Stimulated activated CD8-positive, alpha-beta memory T cell treated with anti-CD3 and anti-CD28 coated beads, Interleukin-2, amount 100 ng/mL, for 1 hour (primary cell): ENCODE measurements at regions not wholly inside any gene's neighbourhood (a gene's known extent, or its start where the extent isn't known, plus 50 kb on each side); places are given as distances from the start of the nearest gene placed in this dataset.

Experiments
- DNase-seq, 2 donors: peaks; one replicate each; pipeline ENCODE4 v3.0.0-alpha.2; 2020; ENCODE audit warnings: low read depth in 2 of 2

DNA sequence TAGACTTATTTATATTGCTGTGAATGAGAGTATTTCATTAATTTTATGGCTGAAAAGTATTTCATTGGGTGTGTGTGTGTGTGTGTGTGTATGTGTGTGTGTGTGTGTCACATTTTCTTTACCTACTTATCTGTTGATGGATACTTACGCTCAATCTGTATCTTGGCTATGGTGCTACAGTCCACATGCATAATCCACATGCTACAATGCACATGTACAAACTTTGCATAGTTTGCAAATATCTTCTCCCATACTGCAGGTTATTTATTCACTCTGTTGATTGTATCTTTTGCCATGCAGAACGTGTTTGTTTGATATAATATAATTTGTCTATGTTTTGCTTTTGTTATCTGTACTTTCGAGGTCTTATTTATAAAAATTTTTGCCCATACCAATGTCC is 167.8 kb downstream of the RAB28 start:
- DNase-seq, result no peak

- no peak for DNase-seq
Observed at GRCh38 chr4:13313856-13314255, 170.3 kb downstream of the RAB28 start.

GRCh38 chr4:13312264-13312663 is 171.9 kb downstream of the RAB28 start:
- no peak for DNase-seq

GRCh38 chr4:13309751-13310150 is 174.4 kb downstream of the RAB28 start:
- DNase-seq, result no peak

DNA sequence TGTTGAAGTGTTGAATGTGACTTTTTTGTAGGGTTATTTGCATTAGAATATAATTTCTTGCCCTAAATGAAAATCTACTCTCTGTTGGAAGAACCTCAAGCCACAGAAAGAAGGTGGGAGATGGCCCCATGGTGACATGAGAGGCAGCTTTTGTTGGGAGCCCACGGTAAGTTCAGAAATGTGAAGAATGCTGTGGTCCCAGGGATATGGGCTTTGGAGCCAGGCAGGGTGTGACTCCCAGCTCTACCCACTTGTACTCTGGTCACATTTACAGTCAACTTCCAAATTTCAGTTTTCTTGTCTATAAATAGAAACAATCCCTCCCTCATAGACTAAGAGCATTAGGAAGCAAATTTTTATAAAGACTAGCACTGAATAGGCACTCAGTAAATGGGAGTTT is 177.8 kb downstream of the RAB28 start:
- DNase-seq, result no peak

GRCh38 chr4:13302876-13303275 is 181.3 kb downstream of the RAB28 start:
- no peak for DNase-seq

- DNase-seq, result no peak
Observed at GRCh38 chr4:13299343-13299742, 184.8 kb downstream of the RAB28 start.

GRCh38 chr4:13298655-13299054 is 185.5 kb downstream of the RAB28 start:
- DNase-seq, result no peak

- DNase-seq, result no peak
Observed at GRCh38 chr4:13296986-13297385, 187.2 kb downstream of the RAB28 start.

GRCh38 chr4:13294961-13295605 is 189.1 kb downstream of the RAB28 start:
- DNase-seq, result no peak

DNA sequence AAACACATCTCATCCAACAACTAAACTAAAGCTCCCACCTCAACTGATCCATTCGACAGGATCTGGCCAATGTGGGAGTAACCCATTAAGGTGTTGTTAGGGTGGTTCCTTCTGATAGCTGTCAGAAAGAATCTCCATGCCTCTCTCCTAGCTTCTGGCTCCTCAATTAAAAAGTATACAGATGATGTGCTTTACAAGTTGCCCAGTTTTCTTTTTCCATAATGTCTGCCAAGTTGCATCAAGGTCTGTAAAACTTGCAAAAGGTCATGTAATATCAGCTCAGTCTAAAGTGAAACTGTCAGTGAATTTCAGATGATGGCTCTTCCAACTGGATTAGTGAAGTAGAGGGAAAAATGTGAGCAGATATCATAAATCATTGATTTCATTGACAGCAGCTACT is 191.8 kb downstream of the RAB28 start:
- DNase-seq, result no peak

DNA sequence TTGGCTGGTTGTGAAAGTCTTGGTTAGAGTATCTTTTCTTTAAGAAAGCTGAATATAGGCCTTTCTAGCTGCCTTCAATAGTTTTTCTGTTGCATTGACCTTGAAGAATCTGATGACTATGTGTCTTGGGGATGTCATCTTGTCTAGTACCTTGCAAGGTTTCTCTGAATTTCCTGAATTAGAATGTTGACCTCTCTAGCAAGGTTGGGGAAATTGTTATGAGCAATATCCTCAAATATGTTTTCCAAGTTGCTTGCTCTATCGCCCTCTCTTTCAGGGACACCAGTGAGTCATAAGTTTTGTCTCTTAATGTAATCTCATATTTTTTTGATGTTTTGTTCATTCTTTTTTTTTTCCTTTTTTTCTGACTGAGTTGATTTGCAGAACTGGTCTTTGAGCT is 194.7 kb downstream of the RAB28 start:
- no peak for DNase-seq

- DNase-seq, result no peak
Observed at GRCh38 chr4:13285336-13285735, 198.8 kb downstream of the RAB28 start.

GRCh38 chr4:13284932-13285331 is 199.2 kb downstream of the RAB28 start:
- no peak for DNase-seq

DNA sequence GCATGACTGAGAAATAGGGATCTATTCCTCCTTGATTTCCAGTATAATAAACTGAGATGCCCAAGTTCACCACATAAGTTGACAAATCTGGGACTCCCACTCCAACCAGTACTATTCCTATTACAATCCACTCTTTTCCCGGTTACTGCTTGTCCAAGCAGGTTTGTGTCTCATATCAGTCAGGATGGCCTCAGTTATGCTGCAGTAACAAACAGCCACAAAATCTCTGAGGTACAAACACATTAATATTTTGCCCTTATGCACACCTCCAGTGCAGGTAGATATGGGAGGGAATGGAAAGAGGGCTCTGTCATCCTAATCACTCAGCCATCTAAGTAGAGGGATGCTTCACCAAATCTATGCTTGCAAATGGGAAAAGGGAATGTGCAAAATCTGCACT is 207.8 kb downstream of the RAB28 start:
- no peak for DNase-seq

GRCh38 chr4:13268703-13269102 is 215.4 kb downstream of the RAB28 start:
- no peak for DNase-seq

- DNase-seq, result no peak
Observed at GRCh38 chr4:13268165-13268564, 216.0 kb downstream of the RAB28 start.

GRCh38 chr4:13267091-13267490 is 217.0 kb downstream of the RAB28 start:
- DNase-seq, result no peak

DNA sequence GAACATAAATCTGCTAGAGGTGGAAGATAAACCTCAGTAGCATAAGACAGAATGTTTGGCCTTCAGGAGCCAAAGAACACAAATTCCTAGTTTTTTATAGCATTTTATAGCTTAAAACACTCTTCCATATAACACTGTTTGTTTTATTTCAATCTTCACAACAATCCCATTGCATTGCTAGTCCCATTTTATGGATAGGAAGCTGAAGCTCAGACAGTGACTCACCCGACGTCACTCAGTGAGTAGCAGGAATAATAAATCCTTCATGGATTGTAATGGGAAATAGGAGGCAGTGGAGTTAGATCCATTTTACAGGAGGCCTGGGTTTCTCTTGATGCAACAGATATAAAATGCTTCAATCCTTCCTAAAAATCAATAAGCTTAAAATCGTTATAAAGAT is 217.5 kb downstream of the RAB28 start:
- no peak for DNase-seq

DNA sequence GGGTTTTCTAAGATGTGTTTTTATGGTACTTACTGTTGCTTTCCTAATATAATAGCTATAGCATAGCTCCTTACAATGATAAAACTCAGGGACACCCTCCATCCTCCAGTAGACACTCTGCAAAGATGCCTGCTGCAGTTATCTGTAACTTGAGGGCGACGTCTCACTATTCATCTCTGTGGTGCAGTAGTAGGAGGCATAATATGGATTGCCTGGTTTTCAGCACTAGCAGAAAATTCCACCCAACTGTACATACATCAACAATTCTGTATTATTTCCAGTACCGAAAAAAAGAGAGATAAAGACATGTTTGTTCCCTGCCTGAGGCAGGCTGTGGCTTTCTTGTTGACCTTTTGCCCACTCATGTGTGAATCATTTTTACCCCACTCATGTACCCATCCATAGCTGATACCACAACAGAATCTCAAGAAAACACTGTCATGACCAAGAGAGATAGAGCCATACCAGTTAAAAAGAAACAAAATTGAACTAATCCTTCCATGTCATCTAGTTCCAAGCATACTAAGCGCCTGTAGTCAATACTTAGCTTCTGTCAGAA is 220.1 kb downstream of the RAB28 start:
- no peak for DNase-seq

DNA sequence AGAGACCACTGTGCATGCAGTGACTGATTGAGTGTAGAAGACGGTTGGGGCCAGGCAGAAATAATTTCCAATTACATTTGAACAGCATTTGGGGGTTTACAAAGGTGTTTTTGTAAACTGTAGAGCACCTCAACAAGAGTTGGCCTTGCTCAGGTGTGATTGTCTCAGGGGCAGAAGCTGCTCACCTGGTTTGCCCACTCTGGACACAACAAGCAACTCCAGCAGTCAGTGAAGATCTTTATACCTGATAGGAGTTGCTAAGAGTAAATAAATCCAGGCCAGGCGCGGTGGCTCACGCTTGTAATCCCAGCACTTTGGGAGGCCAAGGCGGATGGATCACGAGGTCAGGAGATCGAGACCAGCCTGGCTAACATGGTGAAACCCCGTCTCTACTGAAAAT is 221.3 kb downstream of the RAB28 start:
- no peak for DNase-seq

- no peak for DNase-seq
Observed at GRCh38 chr4:13261486-13262257, 222.5 kb downstream of the RAB28 start.

GRCh38 chr4:13260513-13260912 is 223.6 kb downstream of the RAB28 start:
- no peak for DNase-seq
